MM.1S (cell line): ENCODE measurements at regions not wholly inside any gene's neighbourhood (a gene's known extent, or its start where the extent isn't known, plus 50 kb on each side); places are given as distances from the start of the nearest gene placed in this dataset.

ENCODE experiments used
- DNase-seq: peaks from one replicate; pipeline ENCODE4 v3.0.0-alpha.2; 2015
- H2AFZ ChIP-seq: fragments of 300-600 bp; sonication (generic); 2 replicates; pipeline ENCODE4 v1.6.0; 2016; ENCODE audit warnings: antibody characterized with exemption, low read length
- H3F3A ChIP-seq: fragments of 300-600 bp; sonication (generic); 2 replicates; pipeline ENCODE4 v1.6.1; 2016; ENCODE audit warnings: mild to moderate bottlenecking, antibody characterized with exemption, low read length, moderate library complexity, mixed read lengths; ENCODE audit not compliant: insufficient read depth
- H3K27ac ChIP-seq: fragments of 300-600 bp; sonication (generic); 2 replicates; pipeline ENCODE4 v1.5.1; 2016; ENCODE audit warnings: mild to moderate bottlenecking, low read length
- H3K27me3 ChIP-seq: fragments of 300-600 bp; sonication (generic); replicated peaks from 2 replicates; pipeline ENCODE4 v1.6.0; 2016; ENCODE audit warnings: low read length; ENCODE audit not compliant: insufficient read depth
- H3K36me3 ChIP-seq: fragments of 300-600 bp; sonication (generic); replicated peaks from 2 replicates; pipeline ENCODE4 v1.6.1; 2016; ENCODE audit warnings: mild to moderate bottlenecking, low read length, mixed read lengths; ENCODE audit not compliant: insufficient read depth
- H3K4me1 ChIP-seq: fragments of 300-600 bp; sonication (generic); 2 replicates; pipeline ENCODE4 v1.6.1; 2016; ENCODE audit warnings: low read length, mixed read lengths
- H3K4me2 ChIP-seq: fragments of 300-600 bp; sonication (generic); 2 replicates; pipeline ENCODE4 v1.6.0; 2016; ENCODE audit warnings: low read depth, low read length
- H3K4me3 ChIP-seq: fragments of 300-600 bp; sonication (generic); 2 replicates; pipeline ENCODE4 v1.5.1; 2016; ENCODE audit warnings: low read length, mixed read lengths
- H3K79me2 ChIP-seq: fragments of 300-600 bp; sonication (generic); 2 replicates; pipeline ENCODE4 v1.6.1; 2016; ENCODE audit warnings: mixed run types, low read length, mixed read lengths
- H3K9ac ChIP-seq: fragments of 300-600 bp; sonication (generic); 2 replicates; pipeline ENCODE4 v1.6.1; 2016; ENCODE audit warnings: low read length, mixed read lengths
- H3K9me2 ChIP-seq: fragments of 300-600 bp; sonication (generic); replicated peaks from 2 replicates; pipeline ENCODE4 v1.6.1; 2016; ENCODE audit warnings: mild to moderate bottlenecking, low read length, mixed read lengths; ENCODE audit not compliant: insufficient read depth
- H3K9me3 ChIP-seq: fragments of 300-600 bp; sonication (generic); replicated peaks from 2 replicates; pipeline ENCODE4 v1.6.1; 2016; ENCODE audit warnings: mild to moderate bottlenecking, low read length, mixed read lengths; ENCODE audit not compliant: insufficient read depth
- H4K20me1 ChIP-seq: fragments of 300-600 bp; sonication (generic); 2 replicates; pipeline ENCODE4 v1.6.1; 2016; ENCODE audit warnings: mild to moderate bottlenecking, low read length, moderate library complexity, mixed read lengths; ENCODE audit not compliant: insufficient read depth
- EZH2 ChIP-seq: fragments of 300-600 bp; sonication (generic); optimal IDR thresholded peaks from 2 replicates; pipeline ENCODE3; 2017; ENCODE audit warnings: low read depth, mild to moderate bottlenecking, antibody characterized with exemption, low read length, mixed read lengths
- EZH2phosphoT487 ChIP-seq: fragments of 300-600 bp; sonication (generic); IDR thresholded peaks from 2 replicates; pipeline ENCODE4 v1.6.1; 2018; ENCODE audit warnings: antibody characterized with exemption, low read length
- TF ChIP-seq, protein P1 (sequence below): fragments of 300-600 bp; sonication (generic); IDR thresholded peaks from 2 replicates; pipeline ENCODE4 v1.5.1; 2016; ENCODE audit warnings: antibody characterized with exemption, low read length, mixed read lengths

DNA sequence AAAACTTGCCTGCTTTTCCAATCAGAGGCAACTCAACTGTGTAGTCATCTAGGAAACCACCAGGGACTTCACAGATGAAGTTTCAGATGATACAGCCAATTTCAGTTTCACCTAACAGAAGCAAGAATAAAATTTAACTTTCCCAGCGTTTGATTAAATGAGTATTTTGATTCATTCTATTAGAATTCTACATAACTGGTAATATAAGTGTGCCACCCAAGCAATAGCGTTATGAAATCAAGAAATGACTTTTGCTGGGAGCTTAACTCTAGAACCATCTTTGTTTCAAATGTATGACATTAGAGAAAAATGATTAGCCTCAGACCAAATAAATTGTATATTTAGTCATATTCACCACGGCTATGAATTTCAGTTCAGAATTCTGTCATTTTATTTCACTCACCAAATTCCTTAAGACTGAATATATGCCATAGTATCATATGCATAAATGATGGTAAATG, 239.3 kb downstream of the NRIP1 start:
- no peak overlapping the region for H2AFZ ChIP-seq
- H3K79me2 ChIP-seq, result no peaks in the 10 kb centered on the region
- no peaks in the 10 kb centered on the region for H3K9me2 ChIP-seq
- TF ChIP-seq EZH2phosphoT487, result no peak
- TF ChIP-seq, protein P1, sequence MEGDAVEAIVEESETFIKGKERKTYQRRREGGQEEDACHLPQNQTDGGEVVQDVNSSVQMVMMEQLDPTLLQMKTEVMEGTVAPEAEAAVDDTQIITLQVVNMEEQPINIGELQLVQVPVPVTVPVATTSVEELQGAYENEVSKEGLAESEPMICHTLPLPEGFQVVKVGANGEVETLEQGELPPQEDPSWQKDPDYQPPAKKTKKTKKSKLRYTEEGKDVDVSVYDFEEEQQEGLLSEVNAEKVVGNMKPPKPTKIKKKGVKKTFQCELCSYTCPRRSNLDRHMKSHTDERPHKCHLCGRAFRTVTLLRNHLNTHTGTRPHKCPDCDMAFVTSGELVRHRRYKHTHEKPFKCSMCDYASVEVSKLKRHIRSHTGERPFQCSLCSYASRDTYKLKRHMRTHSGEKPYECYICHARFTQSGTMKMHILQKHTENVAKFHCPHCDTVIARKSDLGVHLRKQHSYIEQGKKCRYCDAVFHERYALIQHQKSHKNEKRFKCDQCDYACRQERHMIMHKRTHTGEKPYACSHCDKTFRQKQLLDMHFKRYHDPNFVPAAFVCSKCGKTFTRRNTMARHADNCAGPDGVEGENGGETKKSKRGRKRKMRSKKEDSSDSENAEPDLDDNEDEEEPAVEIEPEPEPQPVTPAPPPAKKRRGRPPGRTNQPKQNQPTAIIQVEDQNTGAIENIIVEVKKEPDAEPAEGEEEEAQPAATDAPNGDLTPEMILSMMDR, result no peak
- TF ChIP-seq EZH2, result no peak
- no peaks in the 10 kb centered on the region for H3K36me3 ChIP-seq
- no peak overlapping the region for H3K4me3 ChIP-seq
- peak overlapping the region; percentile 59 for H3K4me2 ChIP-seq
- no peak overlapping the region for H3K27ac ChIP-seq
- H4K20me1 ChIP-seq, result no peaks in the 10 kb centered on the region
- H3K9me3 ChIP-seq, result no peaks in the 10 kb centered on the region
- DNase-seq, result peak; percentile 73
- peaks cover 9% of the 10 kb centered on the region for H3K4me1 ChIP-seq
- no peaks in the 10 kb centered on the region for H3K27me3 ChIP-seq
- no peaks in the 10 kb centered on the region for H3F3A ChIP-seq
- H3K9ac ChIP-seq, result no peak overlapping the region

DNA sequence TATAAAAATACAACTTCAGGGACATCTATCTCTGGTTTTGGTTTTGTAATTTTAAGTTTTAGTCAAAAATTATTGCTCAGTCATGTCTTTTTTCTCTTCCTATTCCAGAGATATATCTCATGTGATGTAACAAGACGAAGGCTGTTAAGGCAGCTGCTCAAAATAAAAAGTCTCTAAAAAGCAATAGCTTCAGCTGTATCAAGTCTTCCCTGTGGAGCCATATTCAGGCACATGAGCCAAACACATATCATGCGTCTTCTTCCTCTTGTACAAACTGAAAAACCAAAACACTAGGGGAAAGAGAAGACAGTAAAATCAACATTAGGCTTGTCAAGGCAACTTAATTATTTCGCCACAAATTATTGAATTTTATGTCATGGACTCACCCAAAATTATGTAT, 240.7 kb downstream of the NRIP1 start:
- no peaks in the 10 kb centered on the region for H3K27me3 ChIP-seq
- TF ChIP-seq, protein P1, result no peak
- no peak for TF ChIP-seq EZH2
- TF ChIP-seq EZH2phosphoT487, result no peak
- no peaks in the 10 kb centered on the region for H3K9me2 ChIP-seq

DNA sequence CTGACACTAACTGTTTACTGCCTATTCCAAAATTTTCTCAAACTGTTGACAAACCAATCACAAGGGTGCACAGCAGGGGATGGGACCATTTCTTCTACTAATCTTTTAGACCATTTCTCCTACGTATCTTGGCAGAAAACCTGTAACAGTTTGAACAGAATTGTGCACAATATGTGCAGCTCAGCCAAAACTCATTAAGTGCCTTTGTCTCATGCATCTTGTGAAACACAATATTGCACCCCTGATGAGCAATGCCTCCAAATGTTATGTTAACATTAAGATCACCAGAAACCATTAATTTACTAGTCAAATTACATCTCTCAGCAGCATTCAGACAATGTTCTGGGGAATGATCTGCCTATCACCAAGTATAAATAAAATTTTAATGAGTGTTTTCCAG, 247.5 kb downstream of the NRIP1 start:
- Histone ChIP-seq H3K9me3 (no peaks in the 10 kb centered on the region), H4K20me1 (no peaks in the 10 kb centered on the region), H3K27me3 (no peaks in the 10 kb centered on the region), H3K36me3 (no peaks in the 10 kb centered on the region), H3K4me2 (no peak overlapping the region), H3K4me1 (no peaks in the 10 kb centered on the region), H3K79me2 (no peaks in the 10 kb centered on the region), H3F3A (no peaks in the 10 kb centered on the region), H3K27ac (no peak overlapping the region), H3K4me3 (no peak overlapping the region), H2AFZ (no peak overlapping the region), H3K9me2 (no peaks in the 10 kb centered on the region), H3K9ac (no peak overlapping the region)
- TF ChIP-seq EZH2 (no peak), EZH2phosphoT487 (no peak)
- TF ChIP-seq, protein P1, result no peak
- DNase-seq, result no peak

More for the DNA sequence above, 240.7 kb downstream of the NRIP1 start:
- Histone ChIP-seq H3K4me1 (peaks cover 9% of the 10 kb centered on the region), H3K9me3 (no peaks in the 10 kb centered on the region), H3K36me3 (no peaks in the 10 kb centered on the region), H3F3A (no peaks in the 10 kb centered on the region), H2AFZ (no peak overlapping the region), H3K79me2 (no peaks in the 10 kb centered on the region), H3K27ac (no peak overlapping the region), H3K4me2 (no peak overlapping the region), H3K9ac (no peak overlapping the region), H4K20me1 (no peaks in the 10 kb centered on the region), H3K4me3 (no peak overlapping the region)
- DNase-seq, result no peak
